B cell (primary cell): ENCODE measurements at regions not wholly inside any gene's neighbourhood (a gene's known extent, or its start where the extent isn't known, plus 50 kb on each side); places are given as distances from the start of the nearest gene placed in this dataset.

Source experiments
- ATAC-seq: fragments of 200-7000 bp; cut with Tn5 transposase; one replicate; pipeline ENCODE4 v1.10.0; 2021; ENCODE audit warnings: low read depth, mild to moderate bottlenecking, moderate number of reproducible peaks, moderate library complexity
- CTCF ChIA-PET: fragments of 350-600 bp; sonication (Branson Sonifier 250); formaldehyde crosslinking; loops from one replicate; lab custom pipeline; 2021; ENCODE audit warnings: antibody characterized with exemption, inconsistent platforms; lab: Charles Lee
- POLR2A ChIA-PET: fragments of 350-600 bp; sonication (Branson Sonifier 250); formaldehyde crosslinking; loops from one replicate; lab custom pipeline; 2021; ENCODE audit warnings: antibody characterized with exemption; lab: Charles Lee
- DNase-seq: peaks from one replicate; pipeline ENCODE4 v3.0.0; 2013
- H2AFZ ChIP-seq: 2 replicates; pipeline ENCODE4 v1.6.1; 2012; ENCODE audit warnings: mild to moderate bottlenecking, low read depth, low read length; ENCODE audit not compliant: insufficient read depth, poor library complexity, severe bottlenecking
- H3K27ac ChIP-seq, 2 donors: 1 replicate in 1 of 2; 2 replicates in 1 of 2; pipeline ENCODE4 v1.5.1; 2012 to 2013; ENCODE audit warnings: low read length in 2 of 2, mild to moderate bottlenecking in 2 of 2, moderate library complexity in 1 of 2
- H3K27me3 ChIP-seq, 4 experiments: fragments of 200-600 bp in 1 of 4; sonication (generic) in 1 of 4; replicated peaks in 1 of 4; 1 replicate in 2 of 4; 2 replicates in 2 of 4; pipeline versions ENCODE4 v1.6.1 to v1.7.0; 2013 to 2016; ENCODE audit warnings: low read length in 3 of 4, mild to moderate bottlenecking in 2 of 4, mixed read lengths in 1 of 4, moderate library complexity in 1 of 4; ENCODE audit not compliant: insufficient read depth in 4 of 4, control insufficient read depth in 3 of 4; ENCODE audit errors: control extremely low read depth in 1 of 4
- H3K36me3 ChIP-seq, 2 experiments: replicated peaks in 1 of 2; 1 replicate in 1 of 2; 2 replicates in 1 of 2; pipeline versions ENCODE4 v1.6.1 to v1.7.1; 2013; ENCODE audit warnings: low read length in 1 of 2; ENCODE audit not compliant: insufficient read depth in 2 of 2, control insufficient read depth in 1 of 2; ENCODE audit errors: control extremely low read depth in 1 of 2, extremely low read depth in 1 of 2
- H3K4me1 ChIP-seq, 2 donors: fragments of 200-600 bp in 1 of 2; sonication (generic) in 1 of 2; 1 replicate in 1 of 2; 2 replicates in 1 of 2; pipeline versions ENCODE4 v1.5.1 to v1.6.1; 2013 to 2017; ENCODE audit warnings: low read length in 2 of 2; ENCODE audit not compliant: control insufficient read depth in 2 of 2, insufficient read depth in 2 of 2
- H3K4me2 ChIP-seq: replicated peaks from 2 replicates; pipeline ENCODE3; 2012; ENCODE audit warnings: mild to moderate bottlenecking, low read depth, low read length; ENCODE audit not compliant: poor library complexity, severe bottlenecking
- H3K4me3 ChIP-seq, 5 experiments: fragments of 200-600 bp in 1 of 5; sonication (generic) in 1 of 5; 1 replicate in 3 of 5; 2 replicates in 2 of 5; pipeline versions ENCODE4 v1.5.1 to v1.7.0; 2011 to 2016; ENCODE audit warnings: low read length in 4 of 5, mild to moderate bottlenecking in 4 of 5, low read depth in 2 of 5, control low read depth in 1 of 5, moderate library complexity in 1 of 5; ENCODE audit not compliant: insufficient read depth in 1 of 5; ENCODE audit errors: control extremely low read depth in 1 of 5, extremely low read depth in 1 of 5
- H3K79me2 ChIP-seq: fragments of 200-600 bp; sonication (generic); one replicate; pipeline ENCODE4 v1.6.0; 2016; ENCODE audit warnings: low read length; ENCODE audit not compliant: control insufficient read depth, insufficient read depth
- H3K9ac ChIP-seq: fragments of 200-600 bp; sonication (generic); 2 replicates; pipeline ENCODE4 v1.6.1; 2017; ENCODE audit warnings: mild to moderate bottlenecking, low read length, moderate library complexity
- H3K9me3 ChIP-seq, 3 donors: one replicate each; pipeline versions ENCODE4 v1.6.1 to v1.7.1; 2013; ENCODE audit warnings: low read length in 2 of 3; ENCODE audit not compliant: control insufficient read depth in 2 of 3, insufficient read depth in 1 of 3; ENCODE audit errors: control extremely low read depth in 1 of 3
- H4K20me1 ChIP-seq: 2 replicates; pipeline ENCODE4 v1.6.0; 2012; ENCODE audit warnings: mild to moderate bottlenecking, low read length; ENCODE audit not compliant: insufficient read depth, control insufficient read depth, poor library complexity, severe bottlenecking
- H3K27ac Mint-ChIP-seq: one replicate; pipeline ENCODE4 v1.8.0; 2021; ENCODE audit warnings: mixed read lengths
- H3K27me3 Mint-ChIP-seq: one replicate; pipeline ENCODE4 v1.8.0; 2021; ENCODE audit warnings: mixed read lengths
- H3K4me1 Mint-ChIP-seq: one replicate; pipeline ENCODE4 v1.8.0; 2021; ENCODE audit warnings: mixed read lengths
- H3K4me3 Mint-ChIP-seq: one replicate; pipeline ENCODE4 v1.8.0; 2021; ENCODE audit warnings: mixed read lengths
- H3K9me3 Mint-ChIP-seq: one replicate; pipeline ENCODE4 v1.8.0; 2022; ENCODE audit warnings: mixed read lengths; ENCODE audit not compliant: insufficient read depth
- EZH2 ChIP-seq: IDR thresholded peaks from 2 replicates; pipeline ENCODE4 v1.6.1; 2012; ENCODE audit warnings: borderline replicate concordance, low read depth, mild to moderate bottlenecking, moderate library complexity, low read length; ENCODE audit not compliant: insufficient read depth, poor library complexity, severe bottlenecking
- WGBS: methylation state at CpG from one replicate; pipeline ENCODE4 v1.1.5; 2013; ENCODE audit warnings: missing lambda C conversion rate; ENCODE audit not compliant: insufficient coverage; 5-methylcytosine and 5-hydroxymethylcytosine counted together
- intact Hi-C: fragments of 100-400 bp; cut with micrococcal nuclease; formaldehyde crosslinking; loops from one replicate; pipeline ENCODE4 v1.10.0; 2022
- TF ChIP-seq, protein P1 (sequence below): fragments of 200-600 bp; IDR thresholded peaks from one replicate; pipeline ENCODE4 v1.8.0; 2022; ENCODE audit warnings: antibody characterized with exemption, mild to moderate bottlenecking

- no peak overlapping the region for H3K27ac ChIP-seq
- WGBS: no CpG with 5 or more reads among the region's 3 CpGs
- Mint-ChIP-seq H3K4me1 (no peaks in the 10 kb centered on the region), H3K9me3 (no peaks in the 10 kb centered on the region), H3K27me3 (peaks cover 8% of the 10 kb centered on the region), H3K4me3 (no peak overlapping the region), H3K27ac (no peak overlapping the region)
- H3K79me2 ChIP-seq: no peaks in the 10 kb centered on the region
- no peak for TF ChIP-seq EZH2
- TF ChIP-seq, protein P1, sequence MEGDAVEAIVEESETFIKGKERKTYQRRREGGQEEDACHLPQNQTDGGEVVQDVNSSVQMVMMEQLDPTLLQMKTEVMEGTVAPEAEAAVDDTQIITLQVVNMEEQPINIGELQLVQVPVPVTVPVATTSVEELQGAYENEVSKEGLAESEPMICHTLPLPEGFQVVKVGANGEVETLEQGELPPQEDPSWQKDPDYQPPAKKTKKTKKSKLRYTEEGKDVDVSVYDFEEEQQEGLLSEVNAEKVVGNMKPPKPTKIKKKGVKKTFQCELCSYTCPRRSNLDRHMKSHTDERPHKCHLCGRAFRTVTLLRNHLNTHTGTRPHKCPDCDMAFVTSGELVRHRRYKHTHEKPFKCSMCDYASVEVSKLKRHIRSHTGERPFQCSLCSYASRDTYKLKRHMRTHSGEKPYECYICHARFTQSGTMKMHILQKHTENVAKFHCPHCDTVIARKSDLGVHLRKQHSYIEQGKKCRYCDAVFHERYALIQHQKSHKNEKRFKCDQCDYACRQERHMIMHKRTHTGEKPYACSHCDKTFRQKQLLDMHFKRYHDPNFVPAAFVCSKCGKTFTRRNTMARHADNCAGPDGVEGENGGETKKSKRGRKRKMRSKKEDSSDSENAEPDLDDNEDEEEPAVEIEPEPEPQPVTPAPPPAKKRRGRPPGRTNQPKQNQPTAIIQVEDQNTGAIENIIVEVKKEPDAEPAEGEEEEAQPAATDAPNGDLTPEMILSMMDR: no peak
- ATAC-seq: no peak
- ChIA-PET POLR2A (no interaction called here), CTCF (no interaction called here)
- no peak overlapping the region for H3K4me2 ChIP-seq
- no peaks in the 10 kb centered on the region for H3K36me3 ChIP-seq
- H3K9ac ChIP-seq: no peak overlapping the region
- intact Hi-C loops: no loop called here
- no peaks in the 10 kb centered on the region for H3K27me3 ChIP-seq
- DNase-seq: no peak
- no peaks in the 10 kb centered on the region for H3K4me1 ChIP-seq
- no peak overlapping the region for H3K4me3 ChIP-seq
- H3K9me3 ChIP-seq: peaks cover 0 to 6% (median 0%) of the 10 kb centered on the region in 3 donors
- H2AFZ ChIP-seq: no peak overlapping the region
- no peaks in the 10 kb centered on the region for H4K20me1 ChIP-seq
Measured at GRCh38 chr16:73563709-73564108, 515.8 kb upstream of the ZFHX3 start.

GRCh38 chr16:73560497-73560896 is 512.6 kb upstream of the ZFHX3 start:
- H3K27ac ChIP-seq: no peak overlapping the region
- Mint-ChIP-seq H3K9me3 (no peaks in the 10 kb centered on the region), H3K27ac (no peak overlapping the region), H3K4me1 (no peaks in the 10 kb centered on the region), H3K4me3 (no peak overlapping the region), H3K27me3 (no peaks in the 10 kb centered on the region)
- H3K4me2 ChIP-seq: no peak overlapping the region
- peaks cover 0 to 3% (median 0%) of the 10 kb centered on the region in 3 donors for H3K9me3 ChIP-seq
- no peaks in the 10 kb centered on the region for H3K4me1 ChIP-seq
- no peak overlapping the region for H3K9ac ChIP-seq
- no peaks in the 10 kb centered on the region for H4K20me1 ChIP-seq
- intact Hi-C loops: no loop called here
- H3K79me2 ChIP-seq: no peaks in the 10 kb centered on the region
- TF ChIP-seq, protein P1: no peak
- no peak for TF ChIP-seq EZH2
- WGBS: 71% methylated on average over 5 of the region's 7 CpGs
- ChIA-PET CTCF (no interaction called here), POLR2A (no interaction called here)
- H3K36me3 ChIP-seq: no peaks in the 10 kb centered on the region
- H3K27me3 ChIP-seq: no peaks in the 10 kb centered on the region
- ATAC-seq (no peak), DNase-seq (no peak)
- H2AFZ ChIP-seq: no peak overlapping the region
- H3K4me3 ChIP-seq: no peak overlapping the region
